ENCODE measurements at regions not wholly inside any gene's neighbourhood (a gene's known extent, or its start where the extent isn't known, plus 50 kb on each side); places are given as distances from the start of the nearest gene placed in this dataset.

DNA sequence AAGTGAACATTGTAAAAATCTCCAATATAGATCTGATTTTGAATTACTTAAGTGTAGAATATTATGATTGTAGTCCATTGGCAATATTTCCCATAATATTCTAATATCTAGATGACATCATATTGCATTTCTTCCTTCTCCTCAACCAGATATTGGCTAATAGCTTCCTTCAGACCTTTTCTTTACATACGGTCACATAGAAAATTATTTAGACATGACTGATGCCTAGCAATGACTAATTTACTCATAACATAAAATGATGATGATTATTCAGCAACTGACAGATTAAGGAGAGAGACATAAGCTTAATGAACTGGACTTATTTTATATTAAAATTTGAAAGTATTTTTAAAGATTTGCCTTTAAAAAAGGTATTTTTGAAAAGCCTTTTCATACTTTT, 1287.6 kb downstream of the STIM2 start:
- RAD21 ChIA-PET (ENCODE audit: unreplicated experiment): interaction anchor here (0.9 kb wide), 1 partner anchor 10 kb away, joined by 4 read pairs; no protein-coding TSS in a partner anchor
- TF ChIP-seq, protein P1, sequence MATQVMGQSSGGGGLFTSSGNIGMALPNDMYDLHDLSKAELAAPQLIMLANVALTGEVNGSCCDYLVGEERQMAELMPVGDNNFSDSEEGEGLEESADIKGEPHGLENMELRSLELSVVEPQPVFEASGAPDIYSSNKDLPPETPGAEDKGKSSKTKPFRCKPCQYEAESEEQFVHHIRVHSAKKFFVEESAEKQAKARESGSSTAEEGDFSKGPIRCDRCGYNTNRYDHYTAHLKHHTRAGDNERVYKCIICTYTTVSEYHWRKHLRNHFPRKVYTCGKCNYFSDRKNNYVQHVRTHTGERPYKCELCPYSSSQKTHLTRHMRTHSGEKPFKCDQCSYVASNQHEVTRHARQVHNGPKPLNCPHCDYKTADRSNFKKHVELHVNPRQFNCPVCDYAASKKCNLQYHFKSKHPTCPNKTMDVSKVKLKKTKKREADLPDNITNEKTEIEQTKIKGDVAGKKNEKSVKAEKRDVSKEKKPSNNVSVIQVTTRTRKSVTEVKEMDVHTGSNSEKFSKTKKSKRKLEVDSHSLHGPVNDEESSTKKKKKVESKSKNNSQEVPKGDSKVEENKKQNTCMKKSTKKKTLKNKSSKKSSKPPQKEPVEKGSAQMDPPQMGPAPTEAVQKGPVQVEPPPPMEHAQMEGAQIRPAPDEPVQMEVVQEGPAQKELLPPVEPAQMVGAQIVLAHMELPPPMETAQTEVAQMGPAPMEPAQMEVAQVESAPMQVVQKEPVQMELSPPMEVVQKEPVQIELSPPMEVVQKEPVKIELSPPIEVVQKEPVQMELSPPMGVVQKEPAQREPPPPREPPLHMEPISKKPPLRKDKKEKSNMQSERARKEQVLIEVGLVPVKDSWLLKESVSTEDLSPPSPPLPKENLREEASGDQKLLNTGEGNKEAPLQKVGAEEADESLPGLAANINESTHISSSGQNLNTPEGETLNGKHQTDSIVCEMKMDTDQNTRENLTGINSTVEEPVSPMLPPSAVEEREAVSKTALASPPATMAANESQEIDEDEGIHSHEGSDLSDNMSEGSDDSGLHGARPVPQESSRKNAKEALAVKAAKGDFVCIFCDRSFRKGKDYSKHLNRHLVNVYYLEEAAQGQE (IDR thresholded peaks at IDR 0.05; ENCODE audit: low read depth, low read length): no peak
- TF ChIP-seq SIN3A (IDR thresholded peaks at IDR 0.05; ENCODE audit: low read depth, low read length) (no peak), FOXM1 (IDR thresholded peaks at IDR 0.05; ENCODE audit: low read depth, low read length) (no peak), BMI1 (IDR thresholded peaks at IDR 0.05; ENCODE audit: borderline replicate concordance) (no peak), TCF12 (IDR thresholded peaks at IDR 0.05; ENCODE audit: low read depth, low read length) (no peak), HDAC2 (IDR thresholded peaks at IDR 0.05) (no peak), MEF2B (IDR thresholded peaks at IDR 0.05; ENCODE audit: partially characterized antibody, poor library complexity, severe bottlenecking) (no peak), ZNF207 (IDR thresholded peaks at IDR 0.05; ENCODE audit: borderline replicate concordance) (no peak), PML (IDR thresholded peaks at IDR 0.05; ENCODE audit: low read length) (no peak), HCFC1 (IDR thresholded peaks at IDR 0.05; ENCODE audit: low read length) (no peak), ZSCAN29 (IDR thresholded peaks at IDR 0.05) (no peak), CBX5 (IDR thresholded peaks at IDR 0.05; ENCODE audit: low read depth) (no peak), NR2C1 (IDR thresholded peaks at IDR 0.05) (no peak)
- TF ChIP-seq, protein P2, sequence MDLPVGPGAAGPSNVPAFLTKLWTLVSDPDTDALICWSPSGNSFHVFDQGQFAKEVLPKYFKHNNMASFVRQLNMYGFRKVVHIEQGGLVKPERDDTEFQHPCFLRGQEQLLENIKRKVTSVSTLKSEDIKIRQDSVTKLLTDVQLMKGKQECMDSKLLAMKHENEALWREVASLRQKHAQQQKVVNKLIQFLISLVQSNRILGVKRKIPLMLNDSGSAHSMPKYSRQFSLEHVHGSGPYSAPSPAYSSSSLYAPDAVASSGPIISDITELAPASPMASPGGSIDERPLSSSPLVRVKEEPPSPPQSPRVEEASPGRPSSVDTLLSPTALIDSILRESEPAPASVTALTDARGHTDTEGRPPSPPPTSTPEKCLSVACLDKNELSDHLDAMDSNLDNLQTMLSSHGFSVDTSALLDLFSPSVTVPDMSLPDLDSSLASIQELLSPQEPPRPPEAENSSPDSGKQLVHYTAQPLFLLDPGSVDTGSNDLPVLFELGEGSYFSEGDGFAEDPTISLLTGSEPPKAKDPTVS (IDR thresholded peaks at IDR 0.05; ENCODE audit: low read depth, low read length): no peak
- TF ChIP-seq, protein P3, sequence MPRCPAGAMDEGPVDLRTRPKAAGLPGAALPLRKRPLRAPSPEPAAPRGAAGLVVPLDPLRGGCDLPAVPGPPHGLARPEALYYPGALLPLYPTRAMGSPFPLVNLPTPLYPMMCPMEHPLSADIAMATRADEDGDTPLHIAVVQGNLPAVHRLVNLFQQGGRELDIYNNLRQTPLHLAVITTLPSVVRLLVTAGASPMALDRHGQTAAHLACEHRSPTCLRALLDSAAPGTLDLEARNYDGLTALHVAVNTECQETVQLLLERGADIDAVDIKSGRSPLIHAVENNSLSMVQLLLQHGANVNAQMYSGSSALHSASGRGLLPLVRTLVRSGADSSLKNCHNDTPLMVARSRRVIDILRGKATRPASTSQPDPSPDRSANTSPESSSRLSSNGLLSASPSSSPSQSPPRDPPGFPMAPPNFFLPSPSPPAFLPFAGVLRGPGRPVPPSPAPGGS (IDR thresholded peaks at IDR 0.05; ENCODE audit: borderline replicate concordance, insufficient read depth, low read depth, low read length, poor library complexity, severe bottlenecking): no peak
- TF ChIP-seq, protein P4, sequence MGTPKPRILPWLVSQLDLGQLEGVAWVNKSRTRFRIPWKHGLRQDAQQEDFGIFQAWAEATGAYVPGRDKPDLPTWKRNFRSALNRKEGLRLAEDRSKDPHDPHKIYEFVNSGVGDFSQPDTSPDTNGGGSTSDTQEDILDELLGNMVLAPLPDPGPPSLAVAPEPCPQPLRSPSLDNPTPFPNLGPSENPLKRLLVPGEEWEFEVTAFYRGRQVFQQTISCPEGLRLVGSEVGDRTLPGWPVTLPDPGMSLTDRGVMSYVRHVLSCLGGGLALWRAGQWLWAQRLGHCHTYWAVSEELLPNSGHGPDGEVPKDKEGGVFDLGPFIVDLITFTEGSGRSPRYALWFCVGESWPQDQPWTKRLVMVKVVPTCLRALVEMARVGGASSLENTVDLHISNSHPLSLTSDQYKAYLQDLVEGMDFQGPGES (IDR thresholded peaks at IDR 0.05): no peak
- Histone ChIP-seq H3K9ac (ENCODE audit: control insufficient read depth, insufficient read depth, low read length) (no peak overlapping the region), H3K27ac (ENCODE audit: control insufficient read depth, insufficient read depth) (no peak overlapping the region), H3K4me2 (ENCODE audit: control insufficient read depth, insufficient read depth) (no peak overlapping the region), H3K36me3 (ENCODE audit: control insufficient read depth in 2 of 2, insufficient read depth in 2 of 2, low read length in 1 of 2) (no peaks in the 10 kb centered on the region), H4K20me1 (ENCODE audit: control insufficient read depth, insufficient read depth) (no peaks in the 10 kb centered on the region), H3K9me3 (replicated peaks; ENCODE audit: control insufficient read depth, insufficient read depth, low read length) (no peaks in the 10 kb centered on the region), H2AFZ (ENCODE audit: control insufficient read depth, low read depth, low read length) (no peak overlapping the region), H3K4me3 (no peak overlapping the region), H3K27me3 (replicated peaks in 1 of 2; ENCODE audit: control insufficient read depth in 2 of 2, insufficient read depth in 2 of 2, low read length in 1 of 2) (no peaks in the 10 kb centered on the region), H3K79me2 (ENCODE audit: control insufficient read depth, insufficient read depth, low read length) (no peaks in the 10 kb centered on the region), H3K4me1 (ENCODE audit: control insufficient read depth, insufficient read depth, low read length) (no peaks in the 10 kb centered on the region)
- BruUV-seq (replicated peaks): no TSS peak
- POLR2A ChIA-PET: no interaction called here
- intact Hi-C loops (cut with micrococcal nuclease; ENCODE audit: unreplicated experiment) (no loop called here), in situ Hi-C loops (cut with MboI) (no loop called here)
- FAIRE-seq (no peak), DNase-seq (ENCODE audit: low read depth, low spot score) (no peak), ATAC-seq (no peak)
- CTCF ChIA-PET: no interaction called here
- SMC1A ChIA-PET (ENCODE audit: uncharacterized antibody, unreplicated experiment): no interaction called here
- 6% methylated on average over 1 of the region's 1 CpG for WGBS (ENCODE audit: insufficient coverage, insufficient replicate concordance, low lambda C conversion rate, missing lambda C conversion rate)

Data from GM12878 (cell line).